HUDEP-2 (cell line): ENCODE measurements at regions not wholly inside any gene's neighbourhood (a gene's known extent, or its start where the extent isn't known, plus 50 kb on each side); places are given as distances from the start of the nearest gene placed in this dataset.
"Not testable (repeated sequence)": the region's sequence is repeated elsewhere in the genome, so short reads cannot be mapped to it uniquely, and the experiment has no call there.

Experiments
- DNase-seq, 76 experiments: peaks; one replicate each; lab custom pipeline; 2025; ENCODE audit not compliant: unreplicated experiment in 76 of 76; lab: John Stamatoyannopoulos, UW

DNA sequence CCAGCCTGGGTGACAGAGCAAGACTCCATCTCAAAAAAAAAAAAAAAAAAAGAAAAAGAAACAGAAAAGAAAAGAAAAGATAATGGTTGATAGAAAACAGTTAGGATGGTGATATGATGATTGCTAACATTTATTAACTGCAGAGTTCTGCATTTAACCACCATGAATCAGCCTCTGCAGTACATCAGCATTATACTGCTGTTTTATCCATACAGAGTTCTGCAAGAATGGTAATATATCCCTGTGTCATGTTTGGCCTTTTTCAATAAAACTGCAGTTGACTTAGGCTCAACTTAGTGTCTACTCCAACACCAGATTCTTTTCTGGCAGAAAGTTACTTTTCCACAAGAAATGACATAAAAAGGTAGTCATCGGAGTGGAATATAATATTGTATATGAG, 62.6 kb downstream of the DUSP6 start:
- no peak for DNase-seq

DNA sequence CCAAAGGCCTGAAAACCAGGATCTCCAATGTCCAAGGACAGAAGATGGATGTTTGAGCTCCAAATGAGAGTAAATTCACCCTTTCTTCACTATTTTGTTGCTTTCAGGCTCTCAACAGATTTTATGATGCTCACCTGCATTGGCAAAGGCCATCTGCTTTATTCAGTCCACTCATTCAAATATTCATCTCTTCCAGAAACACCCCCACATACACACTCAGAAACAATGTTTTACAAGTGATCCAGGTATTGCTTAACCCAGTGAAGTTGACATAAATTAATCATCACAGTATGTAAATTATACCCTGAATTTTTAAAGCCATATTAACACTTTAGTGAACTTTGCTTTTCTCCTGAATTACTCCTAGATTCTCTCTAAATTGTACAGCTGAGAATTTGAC, 63.3 kb downstream of the DUSP6 start:
- no peak for DNase-seq

DNA sequence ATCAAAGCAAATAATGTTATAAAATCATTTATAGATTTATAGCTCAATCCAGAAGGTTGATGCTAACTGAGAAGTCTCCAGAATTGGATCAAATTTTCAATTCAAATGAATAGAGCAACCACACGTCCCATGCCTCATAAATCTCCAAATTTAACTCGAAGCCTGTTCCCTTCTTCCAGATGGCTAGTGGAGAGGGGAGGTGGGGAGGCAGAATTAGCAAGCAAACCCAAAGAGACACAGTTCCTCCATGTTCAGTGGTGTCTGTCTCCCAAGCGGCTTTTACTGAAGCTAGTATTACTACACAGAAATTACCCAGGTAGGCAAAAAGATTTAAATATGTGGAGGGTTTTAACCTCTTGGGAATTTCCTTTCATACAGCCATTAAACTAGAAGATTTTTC, 65.8 kb downstream of the DUSP6 start:
- DNase-seq: no peak

DNA sequence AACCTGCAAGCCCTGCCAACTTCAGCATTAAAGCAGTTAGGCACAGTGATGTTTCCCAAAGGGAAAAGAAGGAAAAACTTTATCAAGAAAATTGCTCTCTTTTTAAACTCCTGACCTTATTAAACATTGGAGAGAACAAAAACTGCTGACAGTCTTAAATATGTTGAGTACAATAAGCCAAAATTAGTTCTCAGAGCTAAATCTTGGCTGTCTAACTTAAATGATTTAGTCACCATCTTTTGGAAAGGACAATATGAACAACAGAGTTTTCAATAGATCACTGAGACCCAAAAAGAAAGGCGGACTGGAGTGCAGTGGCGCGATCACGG, 70.8 kb downstream of the DUSP6 start:
- no peak for DNase-seq

DNA sequence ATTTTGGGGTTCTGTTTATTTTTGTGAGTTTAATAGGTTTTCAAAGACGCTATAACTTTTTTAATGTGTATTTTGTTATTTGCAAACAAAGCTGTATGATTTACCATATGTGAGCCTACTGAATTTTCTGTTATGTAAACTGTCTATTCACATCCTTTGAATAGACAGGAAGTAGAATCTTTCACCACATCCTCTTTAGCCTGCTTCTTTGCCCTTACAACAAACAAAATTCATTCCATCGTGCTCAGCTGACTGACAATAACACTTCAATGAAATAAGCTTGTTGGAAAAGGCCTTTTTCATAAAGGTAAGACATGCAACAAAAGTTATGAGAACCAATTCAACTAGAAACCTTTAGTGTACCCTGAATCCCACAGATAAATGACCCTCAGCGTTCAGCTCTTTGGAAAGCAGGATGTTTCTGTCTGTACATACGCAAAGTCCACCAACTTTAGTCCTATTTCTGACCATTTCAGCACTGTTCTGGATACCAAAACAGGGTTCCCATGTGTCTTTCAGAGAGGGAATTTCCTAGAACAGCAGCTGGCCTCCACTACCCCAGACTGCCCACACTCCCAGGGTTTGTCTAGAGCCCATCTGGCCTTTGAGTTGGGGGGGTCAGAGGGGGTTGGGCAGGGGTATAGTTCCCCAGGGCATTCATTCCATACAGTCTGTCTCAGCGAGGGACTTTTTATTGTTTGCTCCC, 71.3 kb downstream of the DUSP6 start:
- no peak for DNase-seq

DNA sequence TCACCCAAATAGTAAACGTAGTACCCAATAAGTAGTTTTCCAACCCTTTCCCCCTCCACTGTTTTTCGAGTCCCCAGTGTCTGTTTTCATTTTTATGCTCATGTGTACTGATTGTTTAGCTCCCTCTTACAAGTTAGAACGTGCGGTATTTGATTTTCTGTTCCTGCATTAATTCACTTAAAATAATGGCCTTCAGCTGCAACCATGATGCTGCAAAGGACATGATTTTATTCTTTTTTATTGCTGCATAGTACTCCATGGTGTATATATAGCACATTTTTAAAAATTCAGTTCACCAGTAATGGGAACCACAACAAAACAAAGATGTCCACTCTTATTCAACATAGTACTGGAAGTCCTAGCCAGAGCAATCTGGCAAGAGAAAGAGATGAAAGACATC, 72.8 kb downstream of the DUSP6 start:
- no peak for DNase-seq

DNA sequence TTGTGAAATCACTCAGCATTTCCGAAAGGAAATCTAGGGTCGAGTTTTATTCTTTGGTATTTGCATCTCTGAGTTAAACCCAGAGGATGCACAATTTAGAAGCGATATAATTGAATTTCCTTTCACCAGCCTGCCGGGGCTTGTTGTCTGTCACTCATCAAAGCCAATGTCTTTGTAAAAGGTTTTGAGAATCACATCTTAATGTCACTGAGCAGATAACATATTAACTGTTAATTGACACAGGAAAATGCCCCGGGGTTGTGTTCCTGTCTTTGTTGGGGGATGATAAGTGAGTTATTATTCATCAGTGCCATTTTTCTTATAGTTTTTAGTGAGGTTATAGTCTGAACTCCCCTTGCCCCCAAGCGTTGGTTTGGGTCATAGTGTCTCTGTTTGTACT, 73.4 kb downstream of the DUSP6 start:
- no peak for DNase-seq

DNA sequence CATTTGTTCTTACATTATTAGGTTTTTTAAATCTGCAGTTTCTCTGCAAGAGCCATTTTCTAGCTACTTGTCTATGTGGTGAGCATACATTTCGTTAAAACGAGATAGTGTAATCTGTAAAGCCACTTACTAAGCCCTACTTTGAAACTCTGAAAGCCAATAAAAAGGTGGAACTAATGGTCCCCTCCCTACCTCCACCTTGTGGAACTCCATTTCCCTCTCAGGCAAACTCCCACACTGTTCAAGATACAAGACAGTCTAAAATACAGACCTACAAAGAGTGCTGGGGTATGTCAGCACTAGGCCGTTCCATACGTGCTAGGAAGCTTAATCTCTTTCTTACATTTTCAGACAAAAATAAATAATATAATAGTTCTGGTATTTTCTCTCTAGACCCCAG, 74.1 kb downstream of the DUSP6 start:
- no peak for DNase-seq

DNA sequence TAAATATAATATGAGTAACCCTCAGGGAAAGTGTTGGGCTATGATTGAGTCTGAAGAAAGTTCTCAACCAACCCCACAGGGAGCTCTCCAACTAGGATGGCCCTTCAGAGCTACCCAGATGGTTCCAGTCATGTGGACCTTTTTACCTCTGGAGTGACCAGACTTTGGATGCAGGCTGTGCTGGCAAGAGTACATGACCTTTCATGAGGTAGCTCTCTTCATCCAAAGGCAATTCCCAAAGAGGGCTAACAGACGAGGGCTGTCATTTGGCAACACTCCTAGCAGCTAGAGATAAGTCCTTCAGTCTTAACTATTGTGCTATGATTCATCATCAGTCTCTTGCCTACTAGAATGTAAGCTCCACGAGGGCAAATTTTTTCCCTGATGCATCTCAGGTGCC, 75.4 kb downstream of the DUSP6 start:
- DNase-seq: no peak

DNA sequence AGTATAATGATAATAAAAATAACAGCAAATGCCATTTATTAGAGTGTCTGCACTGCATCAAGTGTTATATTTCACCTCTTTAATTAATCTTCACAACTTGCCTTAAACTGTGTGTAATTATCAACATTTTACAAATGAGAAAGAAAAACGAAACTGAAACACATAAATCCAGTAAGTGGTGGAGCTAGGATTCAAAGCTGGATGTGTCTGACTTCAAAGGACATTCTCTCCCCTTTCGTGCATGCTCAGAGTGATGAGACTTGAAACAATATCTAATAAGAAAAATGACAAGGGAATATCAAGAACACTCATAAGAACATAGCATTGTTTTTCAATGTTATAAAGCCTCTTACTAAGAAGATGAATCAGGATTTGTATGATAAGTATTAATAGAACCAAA, 78.8 kb downstream of the DUSP6 start:
- DNase-seq: no peak

DNA sequence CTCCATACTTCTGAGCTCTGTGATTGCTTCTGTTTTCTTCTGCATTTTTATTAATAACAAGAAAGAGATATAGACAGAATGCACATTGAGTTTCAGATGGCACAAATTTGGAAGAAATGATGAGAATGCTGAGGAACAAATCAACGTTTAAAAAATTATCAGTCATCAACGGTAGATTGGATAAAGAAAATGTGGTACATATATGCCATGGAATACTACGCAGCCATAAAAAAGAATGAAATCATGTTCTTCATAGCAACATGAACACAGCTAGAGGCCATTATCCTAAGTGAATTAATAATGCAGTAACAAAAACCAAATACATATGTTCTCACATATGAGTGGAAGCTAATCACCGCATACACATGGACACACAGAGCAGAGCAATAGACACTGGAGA, 81.8 kb downstream of the DUSP6 start:
- DNase-seq: no peak

DNA sequence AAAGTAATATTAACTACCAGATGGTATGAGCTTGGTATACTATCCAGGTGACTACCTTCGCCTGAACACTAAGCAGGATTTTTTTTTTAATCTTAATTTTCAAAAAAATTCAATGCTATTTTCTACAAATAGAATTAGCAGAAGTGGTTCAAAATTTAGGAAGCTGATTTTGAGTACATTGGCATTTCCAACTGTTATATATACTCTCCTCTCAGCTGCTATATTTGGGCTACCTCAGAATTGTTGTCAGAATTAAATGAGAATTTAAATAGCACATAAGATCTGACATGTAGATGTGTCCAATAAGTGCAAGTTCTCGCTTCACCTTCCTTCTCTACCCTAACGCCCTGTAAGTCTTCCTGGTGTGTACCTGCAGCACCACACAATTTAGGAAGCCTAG, 83.1 kb downstream of the DUSP6 start:
- no peak for DNase-seq

DNA sequence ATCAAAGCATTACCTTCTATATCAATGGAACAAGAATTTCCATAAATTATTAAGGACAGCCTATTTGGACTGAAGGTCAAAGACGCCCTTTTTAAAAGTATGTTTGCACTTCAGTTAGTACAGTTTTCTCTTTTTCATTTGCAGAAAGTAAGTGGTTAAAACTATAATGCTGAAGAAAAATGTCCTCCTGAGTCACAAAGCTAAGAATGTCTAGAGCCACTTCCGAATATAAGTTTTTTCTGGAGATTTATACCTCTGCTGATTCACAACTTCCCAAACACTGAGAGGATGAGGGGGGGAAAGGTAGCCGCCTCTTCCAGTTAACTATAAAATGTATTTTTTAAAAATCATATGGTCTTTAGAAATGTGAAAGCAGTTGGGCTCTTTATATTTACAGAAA, 84.9 kb downstream of the DUSP6 start:
- DNase-seq: no peak

DNA sequence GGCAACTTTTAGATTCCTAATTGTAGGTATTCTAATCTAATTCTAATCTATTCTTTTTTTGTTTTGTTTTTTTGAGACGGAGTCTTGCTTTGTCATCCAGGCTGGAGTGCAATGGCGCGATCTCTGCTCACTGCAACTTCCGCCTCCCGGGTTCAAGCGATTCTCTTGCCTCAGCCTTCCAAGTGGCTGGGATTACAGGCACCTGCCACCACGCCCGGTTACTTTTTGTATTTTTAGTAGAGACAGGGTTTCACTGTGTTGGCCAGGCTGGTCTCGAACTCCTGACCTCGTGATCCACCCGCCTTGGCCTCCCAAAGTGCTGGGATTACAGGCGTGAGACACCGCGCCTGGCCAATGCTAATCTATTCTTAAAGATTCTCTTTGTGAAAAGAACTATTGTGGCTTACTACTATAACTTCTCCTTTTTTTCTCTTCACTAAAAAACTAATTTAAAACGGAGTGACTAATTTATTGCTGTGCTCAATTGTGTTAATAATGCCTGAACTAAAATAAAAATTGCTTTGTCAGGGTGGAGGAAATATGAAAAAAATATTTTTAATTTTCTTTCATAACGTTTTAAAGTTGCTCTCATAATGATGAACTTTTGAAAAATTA, 85.6 kb downstream of the DUSP6 start:
- not testable (repeated sequence) for DNase-seq

DNA sequence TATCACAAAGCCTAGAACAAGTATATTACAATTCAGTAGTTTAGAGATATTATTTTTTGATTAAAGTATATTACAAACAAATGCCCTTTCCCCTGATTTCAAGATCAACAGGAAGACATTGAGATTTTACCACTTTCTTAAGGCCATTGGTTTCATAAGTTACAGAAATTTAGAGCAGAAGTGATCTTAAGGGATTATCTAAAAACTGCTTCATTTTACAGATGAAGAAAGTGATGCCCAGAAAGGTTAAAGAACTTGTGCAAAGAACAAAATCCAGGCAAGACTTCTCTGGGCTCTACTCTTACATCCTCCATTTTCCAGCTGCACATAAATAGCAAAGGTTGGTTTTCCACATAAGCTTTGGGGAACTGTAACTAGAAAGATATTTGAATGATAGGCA, 87.5 kb downstream of the DUSP6 start:
- DNase-seq: no peak

DNA sequence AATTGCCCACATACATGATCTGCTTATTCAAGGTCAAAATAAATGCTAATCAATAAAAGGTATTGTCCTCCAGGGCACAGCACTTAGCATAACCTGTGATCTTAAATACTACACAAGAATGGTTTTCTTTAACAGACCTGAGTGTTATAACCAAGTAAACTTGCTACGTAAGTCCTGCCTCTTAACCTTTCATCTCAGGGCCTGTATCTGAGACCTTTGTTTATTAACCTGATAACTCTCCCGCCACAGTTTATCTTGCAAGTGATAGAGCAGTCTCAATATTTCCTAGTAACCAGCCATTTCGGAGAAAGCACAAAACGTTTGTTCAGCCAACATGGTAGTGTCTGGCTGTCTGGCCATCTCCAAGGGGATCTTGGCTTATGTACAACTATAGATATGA, 88.4 kb downstream of the DUSP6 start:
- DNase-seq: no peak

DNA sequence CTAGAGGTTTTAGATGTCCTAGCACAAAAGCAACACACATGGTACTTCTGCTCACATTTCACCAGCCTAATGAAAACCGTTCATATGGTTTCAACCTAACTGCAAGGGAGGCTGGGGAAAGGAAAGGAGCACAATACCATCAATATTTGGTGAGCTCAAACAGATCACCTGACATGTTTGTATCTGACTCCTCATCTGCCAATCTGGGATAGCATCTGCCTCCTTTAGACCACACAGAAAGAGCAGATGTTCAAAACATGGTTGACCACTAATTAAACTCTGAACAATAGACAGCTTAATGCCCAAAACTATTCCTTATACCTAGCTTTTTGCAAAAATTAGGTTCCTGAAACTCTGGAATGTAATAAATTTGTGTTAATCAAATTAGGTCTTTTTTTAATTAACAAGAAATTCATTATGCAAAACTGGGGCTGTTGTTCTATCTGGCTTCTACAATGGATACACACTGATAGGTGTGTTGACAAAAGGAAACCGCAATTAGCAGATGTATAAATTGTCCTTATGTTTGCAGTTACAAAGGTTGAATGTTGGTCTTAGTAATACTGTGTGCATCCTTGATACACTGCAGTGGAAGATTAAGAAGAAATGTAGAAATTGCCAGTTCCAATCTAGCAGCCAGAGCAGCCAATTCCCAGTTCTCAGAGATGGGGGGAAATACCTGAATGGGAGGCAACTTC, 89.3 kb downstream of the DUSP6 start:
- DNase-seq: no peak

DNA sequence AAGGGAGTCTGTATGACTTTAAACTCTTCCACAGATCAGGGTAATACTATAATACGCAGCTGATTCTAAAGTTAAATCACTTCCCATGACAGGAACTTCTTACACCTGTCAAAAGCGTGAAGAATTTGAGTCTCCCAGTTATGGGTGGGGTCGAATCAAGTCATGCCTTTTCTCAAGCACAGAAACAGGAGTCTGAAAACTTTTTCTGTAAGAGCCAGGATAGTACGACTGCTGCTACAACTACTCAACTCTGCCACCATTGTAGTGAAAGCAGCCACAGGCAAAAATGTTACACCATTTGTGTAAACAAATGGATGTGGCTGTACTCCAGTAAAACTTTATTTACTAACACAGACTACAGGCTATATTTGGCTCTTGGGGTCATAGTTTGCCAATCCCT, 90.3 kb downstream of the DUSP6 start:
- DNase-seq: no peak

DNA sequence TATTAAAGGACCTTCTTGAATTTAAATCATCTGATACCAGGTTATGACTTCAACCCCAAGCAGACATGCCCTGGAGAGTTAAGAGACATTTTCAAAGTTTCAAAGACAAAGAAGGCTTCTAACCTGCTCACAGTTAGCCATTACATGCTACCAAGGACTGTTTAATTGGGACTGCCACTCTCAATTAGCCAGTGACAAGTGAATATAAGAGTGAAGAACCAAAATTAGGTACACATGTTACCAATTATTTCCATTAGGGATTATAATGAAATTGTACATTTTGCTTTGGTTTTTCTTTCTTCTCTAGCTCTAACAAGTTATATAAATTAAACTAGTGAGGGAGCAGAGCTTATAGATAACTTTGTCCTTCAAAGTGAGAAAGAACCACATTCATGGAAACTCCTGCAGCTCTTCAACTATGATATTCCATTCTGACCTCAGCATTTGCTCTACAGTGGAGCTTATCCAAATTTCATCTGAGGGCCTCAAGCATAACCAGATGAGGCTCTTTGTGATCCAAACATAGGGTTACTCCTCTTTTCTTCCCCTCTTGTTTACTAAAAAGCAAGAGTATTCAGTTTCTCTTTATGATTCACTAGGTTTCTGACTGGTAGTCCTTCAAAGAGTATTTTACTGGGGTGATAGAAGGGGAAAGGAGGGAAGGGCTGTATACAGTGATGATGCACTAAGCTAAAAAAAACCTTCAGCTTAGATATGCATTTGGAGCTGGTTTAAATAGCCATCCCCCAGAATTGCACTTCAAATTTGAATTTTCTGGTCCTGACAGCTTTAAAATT, 91.3 kb downstream of the DUSP6 start:
- DNase-seq: no peak

DNA sequence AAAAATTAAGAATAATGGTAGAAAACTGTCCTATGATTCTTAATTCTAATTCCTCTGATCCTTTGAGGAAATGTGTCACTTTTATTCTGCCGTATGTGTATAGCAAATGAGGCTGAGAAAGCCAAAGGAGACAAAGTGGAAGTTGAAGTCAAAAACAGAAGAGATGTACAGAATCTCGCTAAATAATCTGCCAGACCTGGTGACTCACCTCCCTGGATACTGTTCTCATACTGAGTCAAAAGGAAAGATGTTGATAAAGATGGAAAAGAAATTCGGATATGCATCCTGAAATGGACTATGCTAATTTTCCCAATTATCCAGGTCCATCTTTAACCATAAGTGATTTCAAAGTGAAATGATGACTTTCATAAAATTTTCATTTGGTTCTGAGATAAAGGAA, 92.5 kb downstream of the DUSP6 start:
- no peak for DNase-seq

DNA sequence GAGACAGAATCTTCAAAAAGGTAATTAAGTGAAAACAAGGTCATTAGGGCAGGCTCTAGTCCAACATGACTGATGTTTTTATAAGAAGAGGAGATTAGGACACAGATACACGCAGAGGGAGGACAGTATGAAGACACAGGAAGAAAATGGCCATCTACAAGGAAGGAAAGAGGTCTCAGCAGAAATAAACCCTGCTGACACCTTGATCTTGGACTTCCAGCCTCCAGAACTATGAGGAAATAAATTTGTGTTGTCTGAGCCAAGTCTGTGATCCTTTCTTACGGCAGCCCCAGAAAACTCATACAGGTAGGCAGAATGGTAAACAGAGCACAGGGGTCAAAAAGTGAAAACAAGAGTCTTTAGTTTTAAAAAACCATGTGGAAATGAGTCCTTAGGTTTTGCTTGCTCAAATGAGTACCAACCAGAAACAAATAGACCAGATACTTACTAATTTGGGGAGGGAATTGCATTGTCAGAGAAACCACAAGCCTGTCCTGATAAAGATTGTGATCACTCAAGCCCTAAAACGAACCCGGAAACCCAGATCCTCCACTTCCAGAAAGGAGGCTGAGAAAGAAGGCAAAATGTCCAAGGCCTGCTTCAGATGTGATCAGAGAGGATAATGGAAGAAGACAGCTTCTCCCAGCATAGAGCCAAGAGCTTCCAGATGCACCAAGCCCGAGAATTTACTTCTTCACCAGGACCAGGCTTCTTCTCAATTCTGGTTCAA, 93.9 kb downstream of the DUSP6 start:
- no peak for DNase-seq
